ENCODE measurements at regions not wholly inside any gene's neighbourhood (a gene's known extent, or its start where the extent isn't known, plus 50 kb on each side); places are given as distances from the start of the nearest gene placed in this dataset.
A peak's percentile ranks its signal among the peaks of the same experiment; 100 is the strongest.

DNA sequence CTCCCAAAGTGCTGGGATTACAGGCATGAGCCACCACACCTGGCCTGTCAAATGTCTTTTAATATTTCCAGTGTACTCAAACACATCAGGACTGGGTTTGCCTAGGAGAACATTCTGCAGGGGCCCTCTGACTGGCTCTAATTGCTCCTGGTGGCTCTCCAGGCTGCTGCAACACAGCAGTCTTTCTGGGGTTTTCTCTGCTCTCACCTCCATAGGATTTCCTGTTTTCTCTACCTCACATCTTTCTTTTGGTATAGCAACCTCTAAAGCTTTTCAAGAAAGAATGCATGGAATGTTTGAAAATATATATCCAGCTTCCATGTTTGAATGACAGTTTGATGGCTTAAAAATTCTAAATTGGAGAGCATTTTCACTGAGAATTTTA lies 83.3 kb upstream of the IGSF10 start:
- H3K4me1 ChIP-seq (ENCODE audit: insufficient read depth, low read length, poor library complexity, severe bottlenecking): peaks cover 32% of the 10 kb centered on the region
- TF ChIP-seq, protein P1, sequence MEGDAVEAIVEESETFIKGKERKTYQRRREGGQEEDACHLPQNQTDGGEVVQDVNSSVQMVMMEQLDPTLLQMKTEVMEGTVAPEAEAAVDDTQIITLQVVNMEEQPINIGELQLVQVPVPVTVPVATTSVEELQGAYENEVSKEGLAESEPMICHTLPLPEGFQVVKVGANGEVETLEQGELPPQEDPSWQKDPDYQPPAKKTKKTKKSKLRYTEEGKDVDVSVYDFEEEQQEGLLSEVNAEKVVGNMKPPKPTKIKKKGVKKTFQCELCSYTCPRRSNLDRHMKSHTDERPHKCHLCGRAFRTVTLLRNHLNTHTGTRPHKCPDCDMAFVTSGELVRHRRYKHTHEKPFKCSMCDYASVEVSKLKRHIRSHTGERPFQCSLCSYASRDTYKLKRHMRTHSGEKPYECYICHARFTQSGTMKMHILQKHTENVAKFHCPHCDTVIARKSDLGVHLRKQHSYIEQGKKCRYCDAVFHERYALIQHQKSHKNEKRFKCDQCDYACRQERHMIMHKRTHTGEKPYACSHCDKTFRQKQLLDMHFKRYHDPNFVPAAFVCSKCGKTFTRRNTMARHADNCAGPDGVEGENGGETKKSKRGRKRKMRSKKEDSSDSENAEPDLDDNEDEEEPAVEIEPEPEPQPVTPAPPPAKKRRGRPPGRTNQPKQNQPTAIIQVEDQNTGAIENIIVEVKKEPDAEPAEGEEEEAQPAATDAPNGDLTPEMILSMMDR (conservative IDR thresholded peaks at IDR 0.05; ENCODE audit: low read depth, low read length): no peak
- no peak for TF ChIP-seq EZH2 (IDR thresholded peaks at IDR 0.05; ENCODE audit: borderline replicate concordance, low read depth, low read length, poor library complexity, severe bottlenecking)
- intact Hi-C loops (cut with micrococcal nuclease; ENCODE audit: unreplicated experiment): no loop called here
- no peaks in the 10 kb centered on the region for H3K9me3 ChIP-seq (ENCODE audit: low read depth, low read length, poor library complexity, severe bottlenecking)
- ChIA-PET CTCF (no interaction called here), POLR2A (ENCODE audit: low non-redundant PET) (no interaction called here)
- H3K4me3 ChIP-seq (ENCODE audit: low read depth, low read length, poor library complexity, severe bottlenecking): no peak overlapping the region
- DNase-seq (ENCODE audit: low spot score): peak; percentile 56
- H3K27ac ChIP-seq (ENCODE audit: low read depth, low read length, poor library complexity, severe bottlenecking): peak overlapping the region; percentile 12
- H3K36me3 ChIP-seq (ENCODE audit: insufficient read depth, low read length, poor library complexity, severe bottlenecking): no peaks in the 10 kb centered on the region
- no peaks in the 10 kb centered on the region for H3K27me3 ChIP-seq (replicated peaks; ENCODE audit: insufficient read depth, low read depth, low read length, poor library complexity)
- no TSS peak for BruUV-seq (replicated peaks)

DNA sequence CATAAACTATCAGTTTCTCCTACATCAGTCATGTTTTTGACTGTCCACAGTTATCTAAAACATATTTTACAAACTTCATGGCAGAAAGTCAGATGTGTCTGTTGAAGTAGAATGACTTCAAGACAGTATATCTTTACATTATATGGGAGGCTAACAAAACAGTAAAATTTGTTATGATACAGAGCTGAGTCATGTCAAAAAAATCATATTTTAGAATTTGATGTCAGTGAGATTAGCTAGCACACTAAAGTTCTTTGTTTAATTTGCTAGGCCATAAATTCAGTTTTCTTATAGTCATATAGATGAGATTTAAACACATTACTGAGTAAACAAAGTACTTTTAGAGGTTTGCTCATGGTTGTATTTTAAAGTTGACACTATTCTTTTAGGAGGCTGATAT lies 80.3 kb upstream of the IGSF10 start:
- Histone ChIP-seq H3K27ac (ENCODE audit: low read depth, low read length, poor library complexity, severe bottlenecking) (no peak overlapping the region), H3K4me3 (ENCODE audit: low read depth, low read length, poor library complexity, severe bottlenecking) (no peak overlapping the region), H3K27me3 (replicated peaks; ENCODE audit: insufficient read depth, low read depth, low read length, poor library complexity) (no peaks in the 10 kb centered on the region), H3K9me3 (ENCODE audit: low read depth, low read length, poor library complexity, severe bottlenecking) (no peaks in the 10 kb centered on the region), H3K36me3 (ENCODE audit: insufficient read depth, low read length, poor library complexity, severe bottlenecking) (no peaks in the 10 kb centered on the region), H3K4me1 (ENCODE audit: insufficient read depth, low read length, poor library complexity, severe bottlenecking) (peaks cover 24% of the 10 kb centered on the region)
- BruUV-seq (replicated peaks): no TSS peak
- TF ChIP-seq, protein P1 (conservative IDR thresholded peaks at IDR 0.05; ENCODE audit: low read depth, low read length): no peak
- no peak for TF ChIP-seq EZH2 (IDR thresholded peaks at IDR 0.05; ENCODE audit: borderline replicate concordance, low read depth, low read length, poor library complexity, severe bottlenecking)
- ChIA-PET CTCF (no interaction called here), POLR2A (ENCODE audit: low non-redundant PET) (no interaction called here)
- intact Hi-C loops (cut with micrococcal nuclease; ENCODE audit: unreplicated experiment): no loop called here
- DNase-seq (ENCODE audit: low spot score): no peak

DNA sequence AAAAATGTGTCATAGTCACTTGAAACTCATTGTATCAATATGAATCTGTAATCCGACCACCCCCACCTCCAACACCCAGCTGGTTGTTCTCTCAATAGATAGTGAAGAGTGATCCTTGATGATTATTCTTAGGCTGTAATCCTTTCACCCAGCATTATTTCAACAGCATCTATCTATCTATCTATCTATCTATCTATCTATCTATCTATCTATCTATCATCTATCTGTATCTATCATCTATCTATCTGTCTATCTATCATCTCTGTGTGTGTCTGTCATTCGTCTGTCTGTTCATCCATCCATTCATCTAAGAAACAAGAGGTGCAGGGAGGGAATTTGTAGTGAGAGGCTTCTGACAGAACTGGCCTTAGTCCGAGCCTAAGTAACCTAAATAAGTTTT lies 78.7 kb upstream of the IGSF10 start:
- intact Hi-C loops (cut with micrococcal nuclease; ENCODE audit: unreplicated experiment): no loop called here

More for the DNA sequence above, 78.7 kb upstream of the IGSF10 start:
- no peak overlapping the region for H3K27ac ChIP-seq (ENCODE audit: low read depth, low read length, poor library complexity, severe bottlenecking)
- no peaks in the 10 kb centered on the region for H3K36me3 ChIP-seq (ENCODE audit: insufficient read depth, low read length, poor library complexity, severe bottlenecking)
- H3K9me3 ChIP-seq (ENCODE audit: low read depth, low read length, poor library complexity, severe bottlenecking): no peaks in the 10 kb centered on the region
- DNase-seq (ENCODE audit: low spot score): no peak
- no peaks in the 10 kb centered on the region for H3K27me3 ChIP-seq (replicated peaks; ENCODE audit: insufficient read depth, low read depth, low read length, poor library complexity)
- H3K4me3 ChIP-seq (ENCODE audit: low read depth, low read length, poor library complexity, severe bottlenecking): no peak overlapping the region
- no TSS peak for BruUV-seq (replicated peaks)
- TF ChIP-seq, protein P1 (conservative IDR thresholded peaks at IDR 0.05; ENCODE audit: low read depth, low read length): no peak
- no peak for TF ChIP-seq EZH2 (IDR thresholded peaks at IDR 0.05; ENCODE audit: borderline replicate concordance, low read depth, low read length, poor library complexity, severe bottlenecking)
- POLR2A ChIA-PET (ENCODE audit: low non-redundant PET): interaction anchor here (0.6 kb wide), 1 partner anchor 142 kb away, joined by 3 read pairs; no protein-coding TSS in a partner anchor
- peaks cover 15% of the 10 kb centered on the region for H3K4me1 ChIP-seq (ENCODE audit: insufficient read depth, low read length, poor library complexity, severe bottlenecking)
- CTCF ChIA-PET: no interaction called here
